ENCODE measurements at regions not wholly inside any gene's neighbourhood (a gene's known extent, or its start where the extent isn't known, plus 50 kb on each side); places are given as distances from the start of the nearest gene placed in this dataset.
A peak's percentile ranks its signal among the peaks of the same experiment; 100 is the strongest.

DNA sequence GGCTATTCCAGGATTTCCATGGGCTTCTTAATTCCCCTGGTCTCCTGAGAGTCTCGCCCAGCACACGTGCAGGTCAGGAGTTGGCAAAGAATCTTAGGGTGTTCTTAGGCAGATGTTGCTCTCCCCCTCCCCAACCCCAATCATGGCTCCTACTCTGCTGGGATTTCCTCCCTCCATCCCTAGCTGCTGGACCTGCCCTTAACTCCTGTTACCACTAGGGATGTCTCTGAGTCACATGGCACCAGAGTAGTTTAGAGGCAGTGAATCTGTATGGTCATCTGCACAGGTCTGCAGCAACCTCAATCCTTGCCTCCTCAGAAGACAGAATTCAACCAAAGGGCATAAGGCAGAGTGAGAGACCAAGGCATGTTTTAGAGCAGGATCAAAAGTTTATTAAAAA lies 51.8 kb upstream of the CHST3 start:
- POLR2A ChIA-PET = no interaction called here
- H3K4me1 ChIP-seq (replicated peaks in 1 of 2; ENCODE audit: control insufficient read depth in 2 of 2, insufficient read depth in 2 of 2, low read length in 2 of 2) = peaks cover 0 to 12% of the 10 kb centered on the region in 2 experiments; a peak in 3 of 5 replicates
- H3K9me3 ChIP-seq (replicated peaks; ENCODE audit: control insufficient read depth, insufficient read depth, low read depth, low read length) = no peaks in the 10 kb centered on the region; the same call in none of the 2 replicates
- BruUV-seq (replicated peaks) = no TSS peak
- DNase-seq (ENCODE audit: extremely low read depth in 1 of 4, low spot score in 3 of 4) (peak in 2 of 4 experiments; percentile 17 to 38), FAIRE-seq (no peak), ATAC-seq (peak; percentile 89)
- no peaks in the 10 kb centered on the region for H3K79me2 ChIP-seq (ENCODE audit: control insufficient read depth, insufficient read depth, low read length)
- CTCF ChIA-PET (ENCODE audit: low intra/inter-chr PET ratio) = no interaction called here
- intact Hi-C loops (cut with micrococcal nuclease) (no loop called here), in situ Hi-C loops (cut with MboI) (no loop called here)
- H3K4me3 ChIP-seq = no peak overlapping the region
- no peak overlapping the region for H3K4me2 ChIP-seq (ENCODE audit: insufficient read depth, low read length)
- no peaks in the 10 kb centered on the region for H3K9me1 ChIP-seq (ENCODE audit: control insufficient read depth, insufficient read depth, low read length)
- no peak overlapping the region for H2AFZ ChIP-seq (ENCODE audit: low read depth, low read length)
- H3K36me3 ChIP-seq (ENCODE audit: control insufficient read depth, insufficient read depth, low read length) = no peaks in the 10 kb centered on the region
- WGBS (ENCODE audit: insufficient coverage, low coverage, missing lambda C conversion rate) = 23% methylated on average over 2 of the region's 2 CpGs
- H3K27ac ChIP-seq (ENCODE audit: extremely low read depth, low read depth, low read length) = no peak overlapping the region
- H3K27me3 ChIP-seq (ENCODE audit: control insufficient read depth in 2 of 2, insufficient read depth in 2 of 2, low read length in 2 of 2) = peaks cover 0 to 2% of the 10 kb centered on the region in 2 experiments; a peak in 2 of 5 replicates
- no peaks in the 10 kb centered on the region for H4K20me1 ChIP-seq (replicated peaks; ENCODE audit: control insufficient read depth, insufficient read depth, low read length)
- no peak overlapping the region for H3K9ac ChIP-seq (ENCODE audit: insufficient read depth in 1 of 2, low read depth in 2 of 2, low read length in 2 of 2)
- no peak for TF ChIP-seq TEAD2 (tag; IDR thresholded peaks at IDR 0.05)
- no peak for TF ChIP-seq HNRNPLL (IDR thresholded peaks at IDR 0.05; ENCODE audit: low read depth, low read length, poor library complexity, severe bottlenecking)
- no peak for TF ChIP-seq ZNF23 (CRISPR knock-in tag; IDR thresholded peaks at IDR 0.05)
- TF ChIP-seq RCOR1 (IDR thresholded peaks at IDR 0.05; ENCODE audit: borderline replicate concordance in 1 of 2, low read depth in 2 of 2, low read length in 2 of 2) = 0 out of 4 replicates have a peak, but pooled peaks of 1 of the 2 experiments have one; percentile 34
- TF ChIP-seq NR3C1 (CRISPR knock-in tag; IDR thresholded peaks at IDR 0.05) = no peak
- TF ChIP-seq GTF2E2 (tag; IDR thresholded peaks at IDR 0.05) = no peak
- TF ChIP-seq, protein P1, sequence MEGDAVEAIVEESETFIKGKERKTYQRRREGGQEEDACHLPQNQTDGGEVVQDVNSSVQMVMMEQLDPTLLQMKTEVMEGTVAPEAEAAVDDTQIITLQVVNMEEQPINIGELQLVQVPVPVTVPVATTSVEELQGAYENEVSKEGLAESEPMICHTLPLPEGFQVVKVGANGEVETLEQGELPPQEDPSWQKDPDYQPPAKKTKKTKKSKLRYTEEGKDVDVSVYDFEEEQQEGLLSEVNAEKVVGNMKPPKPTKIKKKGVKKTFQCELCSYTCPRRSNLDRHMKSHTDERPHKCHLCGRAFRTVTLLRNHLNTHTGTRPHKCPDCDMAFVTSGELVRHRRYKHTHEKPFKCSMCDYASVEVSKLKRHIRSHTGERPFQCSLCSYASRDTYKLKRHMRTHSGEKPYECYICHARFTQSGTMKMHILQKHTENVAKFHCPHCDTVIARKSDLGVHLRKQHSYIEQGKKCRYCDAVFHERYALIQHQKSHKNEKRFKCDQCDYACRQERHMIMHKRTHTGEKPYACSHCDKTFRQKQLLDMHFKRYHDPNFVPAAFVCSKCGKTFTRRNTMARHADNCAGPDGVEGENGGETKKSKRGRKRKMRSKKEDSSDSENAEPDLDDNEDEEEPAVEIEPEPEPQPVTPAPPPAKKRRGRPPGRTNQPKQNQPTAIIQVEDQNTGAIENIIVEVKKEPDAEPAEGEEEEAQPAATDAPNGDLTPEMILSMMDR (IDR thresholded peaks at IDR 0.05 in 2 of 3, conservative IDR thresholded peaks at IDR 0.05 in 1 of 3; ENCODE audit: insufficient read depth in 2 of 3, low read depth in 1 of 3, low read length in 3 of 3) = peak; percentile 14 to 32 (median 23); a peak in 3 of 6 replicates
- TF ChIP-seq, protein P2, sequence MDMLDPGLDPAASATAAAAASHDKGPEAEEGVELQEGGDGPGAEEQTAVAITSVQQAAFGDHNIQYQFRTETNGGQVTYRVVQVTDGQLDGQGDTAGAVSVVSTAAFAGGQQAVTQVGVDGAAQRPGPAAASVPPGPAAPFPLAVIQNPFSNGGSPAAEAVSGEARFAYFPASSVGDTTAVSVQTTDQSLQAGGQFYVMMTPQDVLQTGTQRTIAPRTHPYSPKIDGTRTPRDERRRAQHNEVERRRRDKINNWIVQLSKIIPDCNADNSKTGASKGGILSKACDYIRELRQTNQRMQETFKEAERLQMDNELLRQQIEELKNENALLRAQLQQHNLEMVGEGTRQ (CRISPR knock-in tag; IDR thresholded peaks at IDR 0.05) = peak; percentile 60
- TF ChIP-seq SUPT5H (IDR thresholded peaks at IDR 0.05) = no peak
- TF ChIP-seq TAF1 (IDR thresholded peaks at IDR 0.05; ENCODE audit: control insufficient read depth, extremely low read depth, insufficient read depth, low read length, severe bottlenecking) = no peak
- no peak for TF ChIP-seq RAD21 (CRISPR knock-in tag; conservative IDR thresholded peaks at IDR 0.05 in 1 of 2, IDR thresholded peaks at IDR 0.05 in 1 of 2)
- TF ChIP-seq RAD51 (IDR thresholded peaks at IDR 0.05; ENCODE audit: borderline replicate concordance, low read depth) = peak; percentile 15; the same call in 1 of the 2 replicates
- TF ChIP-seq, protein P3, sequence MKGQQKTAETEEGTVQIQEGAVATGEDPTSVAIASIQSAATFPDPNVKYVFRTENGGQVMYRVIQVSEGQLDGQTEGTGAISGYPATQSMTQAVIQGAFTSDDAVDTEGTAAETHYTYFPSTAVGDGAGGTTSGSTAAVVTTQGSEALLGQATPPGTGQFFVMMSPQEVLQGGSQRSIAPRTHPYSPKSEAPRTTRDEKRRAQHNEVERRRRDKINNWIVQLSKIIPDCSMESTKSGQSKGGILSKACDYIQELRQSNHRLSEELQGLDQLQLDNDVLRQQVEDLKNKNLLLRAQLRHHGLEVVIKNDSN (CRISPR knock-in tag; IDR thresholded peaks at IDR 0.05) = peak; percentile 72
- no peak for TF ChIP-seq ZNF551 (CRISPR knock-in tag; IDR thresholded peaks at IDR 0.05)
- TF ChIP-seq CTBP1 (IDR thresholded peaks at IDR 0.05; ENCODE audit: borderline replicate concordance) = 0 out of 2 replicates have a peak, but pooled peaks have one; percentile 40
- TF ChIP-seq ZNF79 (CRISPR knock-in tag; IDR thresholded peaks at IDR 0.05; ENCODE audit: low read depth) = no peak
- TF ChIP-seq, protein P4, sequence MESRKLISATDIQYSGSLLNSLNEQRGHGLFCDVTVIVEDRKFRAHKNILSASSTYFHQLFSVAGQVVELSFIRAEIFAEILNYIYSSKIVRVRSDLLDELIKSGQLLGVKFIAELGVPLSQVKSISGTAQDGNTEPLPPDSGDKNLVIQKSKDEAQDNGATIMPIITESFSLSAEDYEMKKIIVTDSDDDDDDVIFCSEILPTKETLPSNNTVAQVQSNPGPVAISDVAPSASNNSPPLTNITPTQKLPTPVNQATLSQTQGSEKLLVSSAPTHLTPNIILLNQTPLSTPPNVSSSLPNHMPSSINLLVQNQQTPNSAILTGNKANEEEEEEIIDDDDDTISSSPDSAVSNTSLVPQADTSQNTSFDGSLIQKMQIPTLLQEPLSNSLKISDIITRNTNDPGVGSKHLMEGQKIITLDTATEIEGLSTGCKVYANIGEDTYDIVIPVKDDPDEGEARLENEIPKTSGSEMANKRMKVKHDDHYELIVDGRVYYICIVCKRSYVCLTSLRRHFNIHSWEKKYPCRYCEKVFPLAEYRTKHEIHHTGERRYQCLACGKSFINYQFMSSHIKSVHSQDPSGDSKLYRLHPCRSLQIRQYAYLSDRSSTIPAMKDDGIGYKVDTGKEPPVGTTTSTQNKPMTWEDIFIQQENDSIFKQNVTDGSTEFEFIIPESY (CRISPR knock-in tag; IDR thresholded peaks at IDR 0.05) = no peak
- TF ChIP-seq CBX5 (IDR thresholded peaks at IDR 0.05; ENCODE audit: borderline replicate concordance, low read depth) = no peak

Data from K562 (cell line).